ENCODE measurements at regions not wholly inside any gene's neighbourhood (a gene's known extent, or its start where the extent isn't known, plus 50 kb on each side); places are given as distances from the start of the nearest gene placed in this dataset.

GRCh38 chr5:116746668-116747067, 172.0 kb upstream of the SEMA6A start:
- TF ChIP-seq, protein P1, sequence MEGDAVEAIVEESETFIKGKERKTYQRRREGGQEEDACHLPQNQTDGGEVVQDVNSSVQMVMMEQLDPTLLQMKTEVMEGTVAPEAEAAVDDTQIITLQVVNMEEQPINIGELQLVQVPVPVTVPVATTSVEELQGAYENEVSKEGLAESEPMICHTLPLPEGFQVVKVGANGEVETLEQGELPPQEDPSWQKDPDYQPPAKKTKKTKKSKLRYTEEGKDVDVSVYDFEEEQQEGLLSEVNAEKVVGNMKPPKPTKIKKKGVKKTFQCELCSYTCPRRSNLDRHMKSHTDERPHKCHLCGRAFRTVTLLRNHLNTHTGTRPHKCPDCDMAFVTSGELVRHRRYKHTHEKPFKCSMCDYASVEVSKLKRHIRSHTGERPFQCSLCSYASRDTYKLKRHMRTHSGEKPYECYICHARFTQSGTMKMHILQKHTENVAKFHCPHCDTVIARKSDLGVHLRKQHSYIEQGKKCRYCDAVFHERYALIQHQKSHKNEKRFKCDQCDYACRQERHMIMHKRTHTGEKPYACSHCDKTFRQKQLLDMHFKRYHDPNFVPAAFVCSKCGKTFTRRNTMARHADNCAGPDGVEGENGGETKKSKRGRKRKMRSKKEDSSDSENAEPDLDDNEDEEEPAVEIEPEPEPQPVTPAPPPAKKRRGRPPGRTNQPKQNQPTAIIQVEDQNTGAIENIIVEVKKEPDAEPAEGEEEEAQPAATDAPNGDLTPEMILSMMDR (IDR thresholded peaks at IDR 0.05): no peak
- no peak for TF ChIP-seq EP300 (IDR thresholded peaks at IDR 0.05)
- TF ChIP-seq POLR2A (IDR thresholded peaks at IDR 0.05): no peak
